HepG2 (cell line): ENCODE measurements at regions not wholly inside any gene's neighbourhood (a gene's known extent, or its start where the extent isn't known, plus 50 kb on each side); places are given as distances from the start of the nearest gene placed in this dataset.

Experiments used
- ATAC-seq: fragments of 200-7000 bp; cut with Tn5 transposase; 3 replicates; pipeline ENCODE4 v1.9.1; 2020; ENCODE audit warnings: mild to moderate bottlenecking, moderate library complexity
- BruUV-seq: library from RNA; stranded (reverse); fragments of 400-500 nt; replicated peaks from 2 replicates; lab custom pipeline; 2021; lab: Mats Ljungman, UMichigan
- CTCF ChIA-PET: fragments of 300-600 bp; formaldehyde crosslinking; extraction: SDS; loops from one replicate; lab custom pipeline; 2021; ENCODE audit warnings: low total read pairs, inconsistent platforms, low intra/inter-chr PET ratio; lab: Yijun Ruan, JAX
- POLR2A ChIA-PET: fragments of 350-600 bp; sonication (Branson Sonifier 250); formaldehyde crosslinking; loops from one replicate; lab custom pipeline; 2020; ENCODE audit warnings: antibody characterized with exemption, inconsistent platforms; lab: Yijun Ruan, JAX
- DNase-seq: peaks from one replicate; pipeline ENCODE4 v3.0.0-alpha.2; 2015; ENCODE audit warnings: low spot score
- FAIRE-seq: peaks from 3 replicates; lab custom pipeline; 2011; peaks lifted over from hg19 to GRCh38; lab: Jason Lieb, UNC
- H2AFZ ChIP-seq: one replicate; pipeline ENCODE4 v1.6.1; 2011; ENCODE audit warnings: low read length, inconsistent platforms
- H3K27ac ChIP-seq: fragments of 300-600 bp; 3 replicates; pipeline ENCODE4 v1.8.0; 2011; ENCODE audit warnings: mixed run types, mild to moderate bottlenecking, mixed read lengths, low read length, inconsistent platforms; ENCODE audit not compliant: insufficient read depth; ENCODE audit errors: extremely low read length
- H3K27me3 ChIP-seq, 2 experiments: fragments of 200-600 bp in 1 of 2; 2 replicates in 1 of 2; 3 replicates in 1 of 2; pipeline versions ENCODE4 v1.6.0 to v1.8.0; 2011; ENCODE audit warnings: low read length in 2 of 2, mild to moderate bottlenecking in 2 of 2, moderate library complexity in 2 of 2, inconsistent platforms in 1 of 2; ENCODE audit not compliant: insufficient read depth in 2 of 2, control insufficient read depth in 1 of 2
- H3K36me3 ChIP-seq, 2 experiments: fragments of 200-600 bp in 1 of 2; replicated peaks in 1 of 2; 2 replicates in 1 of 2; 3 replicates in 1 of 2; pipeline versions ENCODE4 v1.5.1 to v1.8.0; 2011; ENCODE audit warnings: low read length in 2 of 2, inconsistent platforms in 1 of 2; ENCODE audit not compliant: insufficient read depth in 2 of 2, control insufficient read depth in 1 of 2
- H3K4me1 ChIP-seq: 2 replicates; pipeline ENCODE4 v1.5.1; 2012; ENCODE audit warnings: low read length, inconsistent platforms; ENCODE audit not compliant: insufficient read depth
- H3K4me2 ChIP-seq: 2 replicates; pipeline ENCODE4 v1.6.0; 2011; ENCODE audit warnings: low read depth, low read length, inconsistent platforms
- H3K4me3 ChIP-seq, 3 experiments: fragments of 200-600 bp in 1 of 3; sonication (generic), shearing (Covaris generic) in 1 of 3; replicated peaks in 1 of 3; 2 replicates each; pipeline ENCODE4 v1.5.1; 2011 to 2016; ENCODE audit warnings: low read length in 3 of 3, inconsistent platforms in 2 of 3, low read depth in 2 of 3, mild to moderate bottlenecking in 2 of 3, control low read depth in 1 of 3, mixed read lengths in 1 of 3; ENCODE audit not compliant: insufficient read depth in 1 of 3
- H3K79me2 ChIP-seq: one replicate; pipeline ENCODE4 v1.6.1; 2011; ENCODE audit warnings: low read length, inconsistent platforms; ENCODE audit not compliant: insufficient read depth
- H3K9ac ChIP-seq: 2 replicates; pipeline ENCODE4 v1.6.0; 2011; ENCODE audit warnings: mild to moderate bottlenecking, low read depth, low read length, inconsistent platforms; ENCODE audit not compliant: insufficient read depth
- H3K9me3 ChIP-seq: 2 replicates; pipeline ENCODE4 v1.5.1; 2012; ENCODE audit warnings: mild to moderate bottlenecking, low read length
- H4K20me1 ChIP-seq: 2 replicates; pipeline ENCODE4 v1.6.0; 2011; ENCODE audit warnings: inconsistent platforms, mild to moderate bottlenecking, low read length, moderate library complexity; ENCODE audit not compliant: insufficient read depth
- DPF2 ChIP-seq: sonication (generic); formaldehyde crosslinking; IDR thresholded peaks from 2 replicates; pipeline ENCODE4 v1.4.0; 2020; ENCODE audit warnings: mild to moderate bottlenecking, low read depth, missing genetic modification reagents, borderline replicate concordance
- NONO ChIP-seq, 2 experiments: fragments of 450-650 bp in 1 of 2; sonication (generic) in 1 of 2; formaldehyde crosslinking in 1 of 2; IDR thresholded peaks in 1 of 2; conservative IDR thresholded peaks in 1 of 2; 2 replicates each; pipeline versions ENCODE4 v1.6.1 to v1.8.0; 2017 to 2022; ENCODE audit warnings: mild to moderate bottlenecking in 1 of 2, missing genetic modification reagents in 1 of 2, moderate library complexity in 1 of 2
- NR1H2 ChIP-seq: sonication (generic); formaldehyde crosslinking; IDR thresholded peaks from 2 replicates; pipeline ENCODE4 v1.8.1; 2022; ENCODE audit warnings: low read depth, missing genetic modification reagents, borderline replicate concordance
- POLR2AphosphoS5 ChIP-seq: IDR thresholded peaks from 2 replicates; pipeline ENCODE4 v1.6.1; 2012; ENCODE audit warnings: low read depth, low read length
- RARA ChIP-seq: IDR thresholded peaks from 2 replicates; pipeline ENCODE4 v1.6.1; 2016; ENCODE audit warnings: missing genetic modification reagents, missing compliant biosample characterization
- RXRA ChIP-seq: sonication (generic); formaldehyde crosslinking; IDR thresholded peaks from 2 replicates; pipeline ENCODE4 v1.5.1; 2020; ENCODE audit warnings: missing genetic modification reagents
- SPEN ChIP-seq: sonication (generic); formaldehyde crosslinking; IDR thresholded peaks from 2 replicates; pipeline ENCODE4 v1.5.1; 2020; ENCODE audit warnings: low read depth, mild to moderate bottlenecking, missing genetic modification reagents
- U2AF1 ChIP-seq: fragments of 200-400 bp; formaldehyde crosslinking; optimal IDR thresholded peaks from 2 replicates; pipeline ENCODE3; 2017; ENCODE audit warnings: mild to moderate bottlenecking, low read depth, low read length
- WIZ ChIP-seq: sonication (generic); formaldehyde crosslinking; IDR thresholded peaks from 2 replicates; pipeline ENCODE4 v1.5.1; 2020; ENCODE audit warnings: mild to moderate bottlenecking, missing genetic modification reagents
- ZNF547 ChIP-seq: sonication (generic); formaldehyde crosslinking; IDR thresholded peaks from 2 replicates; pipeline ENCODE4 v1.5.1; 2020; ENCODE audit warnings: mild to moderate bottlenecking, missing genetic modification reagents
- ZNF598 ChIP-seq: sonication (generic); formaldehyde crosslinking; IDR thresholded peaks from 2 replicates; pipeline ENCODE4 v1.5.1; 2020; ENCODE audit warnings: mild to moderate bottlenecking, missing genetic modification reagents, borderline replicate concordance
- ZNF646 ChIP-seq: sonication (generic); formaldehyde crosslinking; IDR thresholded peaks from 2 replicates; pipeline ENCODE4 v1.9.0; 2021; ENCODE audit warnings: mild to moderate bottlenecking, missing genetic modification reagents
- ZNF766 ChIP-seq: sonication (generic); formaldehyde crosslinking; IDR thresholded peaks from 2 replicates; pipeline ENCODE4 v1.5.0; 2020; ENCODE audit warnings: missing genetic modification reagents, borderline replicate concordance
- WGBS: methylation state at CpG from one replicate; pipeline ENCODE4 v1.1.6; 2017; ENCODE audit warnings: low lambda C conversion rate; 5-methylcytosine and 5-hydroxymethylcytosine counted together
- in situ Hi-C: cut with HindIII; loops from 2 replicates; pipeline ENCODE4 v1.10.0; 2017; ENCODE audit warnings: low pct_unique_long_range_greater_than_20kb; ENCODE audit not compliant: extremely low pct_ligation_motif_present
- intact Hi-C: fragments of 100-400 bp; cut with micrococcal nuclease; formaldehyde crosslinking; loops from one replicate; pipeline ENCODE4 v1.10.0; 2022; ENCODE audit not compliant: unreplicated experiment

GRCh38 chr10:23608926-23609325 lies 170.1 kb downstream of the OTUD1 start:
- H3K4me2 ChIP-seq = no peak overlapping the region
- H3K9ac ChIP-seq = no peak overlapping the region

More at GRCh38 chr10:23608926-23609325, 170.1 kb downstream of the OTUD1 start:
- ATAC-seq (no peak), DNase-seq (no peak), FAIRE-seq (no peak)
- H3K36me3 ChIP-seq = no peaks in the 10 kb centered on the region
- intact Hi-C loops (no loop called here), in situ Hi-C loops (no loop called here)
- H3K4me1 ChIP-seq = no peaks in the 10 kb centered on the region
- H3K27me3 ChIP-seq = no peaks in the 10 kb centered on the region; a peak in 1 of 5 replicates
- H2AFZ ChIP-seq = no peak overlapping the region
- no peaks in the 10 kb centered on the region for H4K20me1 ChIP-seq
- TF ChIP-seq ZNF646 (CRISPR knock-in tag) (no peak), ZNF766 (no peak), U2AF1 (no peak), DPF2 (no peak), ZNF598 (CRISPR knock-in tag) (no peak), WIZ (CRISPR knock-in tag) (no peak), POLR2AphosphoS5 (no peak), NONO (IDR thresholded peaks at IDR 0.05) (no peak), NONO (CRISPR knock-in tag; conservative IDR thresholded peaks at IDR 0.05) (no peak), RARA (CRISPR knock-in tag) (no peak), NR1H2 (no peak), RXRA (CRISPR knock-in tag) (no peak), SPEN (no peak), ZNF547 (CRISPR knock-in tag) (no peak)
- H3K27ac ChIP-seq = no peak overlapping the region
- 37% methylated on average over 7 of the region's 7 CpGs for WGBS
- ChIA-PET POLR2A (no interaction called here), CTCF (no interaction called here)
- H3K9me3 ChIP-seq = no peaks in the 10 kb centered on the region
- no peak overlapping the region for H3K4me3 ChIP-seq
- no TSS peak for BruUV-seq
- H3K79me2 ChIP-seq = no peaks in the 10 kb centered on the region
